HG02840 (cell line): ENCODE measurements at regions not wholly inside any gene's neighbourhood (a gene's known extent, or its start where the extent isn't known, plus 50 kb on each side); places are given as distances from the start of the nearest gene placed in this dataset.

Source experiments
- ATAC-seq: cut with Tn5 transposase; IDR thresholded peaks from one replicate; pipeline ENCODE4 v1.9.1; 2021; ENCODE audit warnings: mild to moderate bottlenecking, moderate library complexity, moderate number of reproducible peaks; ENCODE audit not compliant: unreplicated experiment, low FRiP score

GRCh38 chr19:28501976-28502375, 711.0 kb downstream of the UQCRFS1 start:
- no peak for ATAC-seq

- ATAC-seq = no peak
Measured at GRCh38 chr19:28500982-28501630, 711.8 kb downstream of the UQCRFS1 start.

GRCh38 chr19:28500296-28500695, 712.7 kb downstream of the UQCRFS1 start:
- ATAC-seq = no peak

GRCh38 chr19:28498404-28498976, 714.5 kb downstream of the UQCRFS1 start:
- no peak for ATAC-seq

GRCh38 chr19:28497887-28498286, 715.1 kb downstream of the UQCRFS1 start:
- no peak for ATAC-seq

- no peak for ATAC-seq
Measured at GRCh38 chr19:28497137-28497536, 715.8 kb downstream of the UQCRFS1 start.

GRCh38 chr19:28495046-28495445, 717.9 kb downstream of the UQCRFS1 start:
- ATAC-seq = no peak

- no peak for ATAC-seq
Measured at GRCh38 chr19:28494461-28494860, 718.5 kb downstream of the UQCRFS1 start.

- no peak for ATAC-seq
Measured at GRCh38 chr19:28493884-28494283, 719.1 kb downstream of the UQCRFS1 start.

GRCh38 chr19:28492621-28493020, 720.3 kb downstream of the UQCRFS1 start:
- ATAC-seq = no peak

GRCh38 chr19:28492201-28492600, 720.8 kb downstream of the UQCRFS1 start:
- ATAC-seq = no peak

GRCh38 chr19:28489776-28490175, 723.2 kb downstream of the UQCRFS1 start:
- no peak for ATAC-seq

GRCh38 chr19:28489126-28489660, 723.8 kb downstream of the UQCRFS1 start:
- ATAC-seq = no peak

GRCh38 chr19:28487999-28488398, 725.0 kb downstream of the UQCRFS1 start:
- ATAC-seq = no peak

- no peak for ATAC-seq
Measured at GRCh38 chr19:28486926-28487325, 726.0 kb downstream of the UQCRFS1 start.

- no peak for ATAC-seq
Measured at GRCh38 chr19:28486473-28486872, 726.5 kb downstream of the UQCRFS1 start.

- ATAC-seq = no peak
Measured at GRCh38 chr19:28485292-28485691, 727.7 kb downstream of the UQCRFS1 start.

- ATAC-seq = no peak
Measured at GRCh38 chr19:28483197-28483596, 729.8 kb downstream of the UQCRFS1 start.

GRCh38 chr19:28482221-28482620, 730.7 kb downstream of the UQCRFS1 start:
- ATAC-seq = no peak

GRCh38 chr19:28481674-28482073, 731.3 kb downstream of the UQCRFS1 start:
- no peak for ATAC-seq

GRCh38 chr19:28475525-28475924, 737.4 kb downstream of the UQCRFS1 start:
- ATAC-seq = no peak

- ATAC-seq = no peak
Measured at GRCh38 chr19:28472843-28473242, 740.1 kb downstream of the UQCRFS1 start.
